OCI-LY3 (cell line): ENCODE measurements at regions not wholly inside any gene's neighbourhood (a gene's known extent, or its start where the extent isn't known, plus 50 kb on each side); places are given as distances from the start of the nearest gene placed in this dataset.

Experiments
- EZH2phosphoT487 ChIP-seq: fragments of 200-600 bp; shearing (Covaris generic); IDR thresholded peaks from 2 replicates; pipeline ENCODE4 v1.6.1; 2018; ENCODE audit warnings: antibody characterized with exemption, mixed run types, low read depth
- TF ChIP-seq, protein P1 (sequence below): fragments of 200-600, 300-600 bp; sonication (generic); IDR thresholded peaks from 2 replicates; pipeline ENCODE4 v1.5.1; 2014; ENCODE audit warnings: antibody characterized with exemption, low read length, low read depth

DNA sequence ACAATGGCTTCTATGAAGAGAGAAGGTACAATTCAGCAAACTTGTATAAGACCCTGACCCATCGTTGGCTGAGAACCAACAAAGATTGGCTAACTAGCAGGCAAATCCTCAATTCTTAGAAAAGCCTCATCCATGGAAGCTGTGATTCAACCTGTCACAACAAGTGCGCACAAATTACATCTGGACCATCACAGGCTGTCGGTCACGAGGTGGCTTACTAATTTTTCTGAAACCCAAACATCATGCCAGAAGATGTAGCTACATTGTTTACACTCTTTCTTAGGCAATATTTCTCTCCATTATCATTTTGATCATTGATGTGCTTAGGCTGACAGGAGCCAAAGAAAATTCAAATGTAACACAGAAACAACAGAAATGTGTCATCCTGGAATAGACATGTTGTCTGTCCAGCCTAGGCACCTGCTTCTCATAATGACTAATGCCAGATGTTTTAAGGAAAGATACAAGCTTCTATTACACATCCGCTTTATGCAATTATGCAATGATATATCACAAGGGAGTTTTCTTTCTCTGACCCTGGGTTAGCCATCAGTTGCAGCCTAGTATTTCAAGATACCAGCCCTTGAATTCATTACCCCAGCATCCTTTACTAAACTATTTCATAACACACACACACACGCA lies 92.9 kb upstream of the DIO2 start:
- TF ChIP-seq EZH2phosphoT487 = no peak
- TF ChIP-seq, protein P1, sequence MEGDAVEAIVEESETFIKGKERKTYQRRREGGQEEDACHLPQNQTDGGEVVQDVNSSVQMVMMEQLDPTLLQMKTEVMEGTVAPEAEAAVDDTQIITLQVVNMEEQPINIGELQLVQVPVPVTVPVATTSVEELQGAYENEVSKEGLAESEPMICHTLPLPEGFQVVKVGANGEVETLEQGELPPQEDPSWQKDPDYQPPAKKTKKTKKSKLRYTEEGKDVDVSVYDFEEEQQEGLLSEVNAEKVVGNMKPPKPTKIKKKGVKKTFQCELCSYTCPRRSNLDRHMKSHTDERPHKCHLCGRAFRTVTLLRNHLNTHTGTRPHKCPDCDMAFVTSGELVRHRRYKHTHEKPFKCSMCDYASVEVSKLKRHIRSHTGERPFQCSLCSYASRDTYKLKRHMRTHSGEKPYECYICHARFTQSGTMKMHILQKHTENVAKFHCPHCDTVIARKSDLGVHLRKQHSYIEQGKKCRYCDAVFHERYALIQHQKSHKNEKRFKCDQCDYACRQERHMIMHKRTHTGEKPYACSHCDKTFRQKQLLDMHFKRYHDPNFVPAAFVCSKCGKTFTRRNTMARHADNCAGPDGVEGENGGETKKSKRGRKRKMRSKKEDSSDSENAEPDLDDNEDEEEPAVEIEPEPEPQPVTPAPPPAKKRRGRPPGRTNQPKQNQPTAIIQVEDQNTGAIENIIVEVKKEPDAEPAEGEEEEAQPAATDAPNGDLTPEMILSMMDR = no peak
